Upper lobe of left lung (tissue), 6 donors: ENCODE measurements at regions not wholly inside any gene's neighbourhood (a gene's known extent, or its start where the extent isn't known, plus 50 kb on each side); places are given as distances from the start of the nearest gene placed in this dataset.
A peak's percentile ranks its signal among the peaks of the same experiment; 100 is the strongest.

ENCODE experiments used
- ATAC-seq, 2 donors: fragments of 200-7000 bp; cut with Tn5 transposase; one replicate each; pipeline ENCODE4 v1.9.1; 2022; ENCODE audit warnings: mild to moderate bottlenecking in 2 of 2, moderate library complexity in 2 of 2; ENCODE audit not compliant: low FRiP score in 2 of 2
- DNase-seq, 2 donors: peaks; one replicate each; pipeline ENCODE4 v3.0.0-alpha.2; 2019 to 2020
- H3K27ac ChIP-seq, 4 donors: fragments of 200-600 bp; sonication (generic); one replicate each; pipeline ENCODE4 v1.5.1; 2016 to 2019
- H3K27me3 ChIP-seq, 4 donors: fragments of 200-600 bp; sonication (generic); one replicate each; pipeline ENCODE4 v1.5.1; 2017 to 2019
- H3K36me3 ChIP-seq, 4 donors: fragments of 200-600 bp; sonication (generic); one replicate each; pipeline ENCODE4 v1.5.1; 2016 to 2019
- H3K4me1 ChIP-seq, 4 donors: fragments of 200-600 bp; sonication (generic); one replicate each; pipeline ENCODE4 v1.5.1; 2018 to 2019
- H3K4me3 ChIP-seq, 4 donors: fragments of 200-600 bp; sonication (generic); one replicate each; pipeline ENCODE4 v1.5.1; 2017 to 2019; ENCODE audit warnings: mild to moderate bottlenecking in 2 of 4, moderate library complexity in 1 of 4
- H3K9me3 ChIP-seq, 4 donors: fragments of 200-600 bp; sonication (generic); one replicate each; pipeline ENCODE4 v1.5.1; 2018 to 2019
- EP300 ChIP-seq, 4 donors: sonication (generic); formaldehyde crosslinking; IDR thresholded peaks; one replicate each; pipeline ENCODE4 v1.5.1; 2017; ENCODE audit warnings: antibody characterized with exemption in 4 of 4, control low read depth in 2 of 4
- POLR2A ChIP-seq, 4 donors: fragments of 450-650 bp; IDR thresholded peaks; one replicate each; pipeline ENCODE4 v1.5.1; 2016 to 2017; ENCODE audit warnings: antibody characterized with exemption in 4 of 4, mild to moderate bottlenecking in 2 of 4
- POLR2AphosphoS5 ChIP-seq, 2 donors: sonication (generic); formaldehyde crosslinking; IDR thresholded peaks; one replicate each; pipeline ENCODE4 v1.5.1; 2017; ENCODE audit warnings: antibody characterized with exemption in 2 of 2
- WGBS, 2 donors: methylation state at CpG; one replicate each; pipeline ENCODE4 v1.1.5; 2017 to 2018; 5-methylcytosine and 5-hydroxymethylcytosine counted together
- TF ChIP-seq, protein P1 (sequence below), 6 experiments: fragments of 450-650 bp in 4 of 6; fragments of 200-600 bp in 2 of 6; sonication (generic) in 2 of 6; IDR thresholded peaks; one replicate each; pipeline ENCODE4 v1.5.1; 2016 to 2019; ENCODE audit warnings: antibody characterized with exemption in 6 of 6
- donor health status: DM: no; HTN: no; CAD: no; lungs with moderate emphysema.
- donor health status: DM: no; HTN: yes; CAD: no; lungs with severe emphysema.

DNA sequence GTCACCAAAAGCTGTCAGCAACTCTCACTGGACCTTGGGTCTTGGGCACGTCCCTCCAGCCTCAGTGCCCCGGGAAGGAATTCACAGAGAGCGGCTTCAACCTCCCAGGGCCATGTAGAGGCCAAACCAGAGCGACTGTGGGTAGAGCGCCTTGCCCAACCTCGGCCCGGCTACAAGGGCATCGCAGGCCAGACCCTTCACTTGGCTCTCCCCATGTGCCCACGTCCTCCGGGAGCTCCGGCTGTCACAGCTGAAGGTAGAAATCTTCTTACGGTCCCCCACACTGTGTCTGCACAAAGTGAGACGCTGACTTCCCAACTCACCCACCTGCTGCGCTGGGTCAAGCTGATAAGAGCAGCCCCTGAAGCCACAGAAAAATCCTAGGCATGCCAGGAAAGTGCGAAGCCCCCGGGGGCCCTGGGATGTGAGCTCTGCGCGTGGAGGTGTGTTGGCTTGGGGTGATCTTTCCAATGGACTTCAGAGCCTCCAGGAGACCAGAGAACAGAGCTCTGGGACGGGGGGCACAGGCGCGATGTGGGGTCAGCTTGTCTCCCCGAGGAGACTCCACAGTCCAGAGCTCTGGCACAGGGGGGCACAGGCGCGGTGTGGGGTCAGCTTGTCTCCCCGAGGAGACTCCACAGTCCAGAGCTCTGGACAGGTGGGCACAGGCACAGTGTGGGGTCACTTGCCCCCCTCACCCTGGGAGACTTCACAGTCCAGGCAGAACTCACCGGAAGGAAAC lies 105.5 kb downstream of the RTP5 start:
- no peaks in the 10 kb centered on the region for H3K4me1 ChIP-seq
- H3K27ac ChIP-seq, result no peak overlapping the region
- H3K4me3 ChIP-seq, result no peak overlapping the region
- H3K27me3 ChIP-seq, result no peaks in the 10 kb centered on the region
- DNase-seq (no peak), ATAC-seq (peak; percentile 8 to 39)
- TF ChIP-seq, protein P1, sequence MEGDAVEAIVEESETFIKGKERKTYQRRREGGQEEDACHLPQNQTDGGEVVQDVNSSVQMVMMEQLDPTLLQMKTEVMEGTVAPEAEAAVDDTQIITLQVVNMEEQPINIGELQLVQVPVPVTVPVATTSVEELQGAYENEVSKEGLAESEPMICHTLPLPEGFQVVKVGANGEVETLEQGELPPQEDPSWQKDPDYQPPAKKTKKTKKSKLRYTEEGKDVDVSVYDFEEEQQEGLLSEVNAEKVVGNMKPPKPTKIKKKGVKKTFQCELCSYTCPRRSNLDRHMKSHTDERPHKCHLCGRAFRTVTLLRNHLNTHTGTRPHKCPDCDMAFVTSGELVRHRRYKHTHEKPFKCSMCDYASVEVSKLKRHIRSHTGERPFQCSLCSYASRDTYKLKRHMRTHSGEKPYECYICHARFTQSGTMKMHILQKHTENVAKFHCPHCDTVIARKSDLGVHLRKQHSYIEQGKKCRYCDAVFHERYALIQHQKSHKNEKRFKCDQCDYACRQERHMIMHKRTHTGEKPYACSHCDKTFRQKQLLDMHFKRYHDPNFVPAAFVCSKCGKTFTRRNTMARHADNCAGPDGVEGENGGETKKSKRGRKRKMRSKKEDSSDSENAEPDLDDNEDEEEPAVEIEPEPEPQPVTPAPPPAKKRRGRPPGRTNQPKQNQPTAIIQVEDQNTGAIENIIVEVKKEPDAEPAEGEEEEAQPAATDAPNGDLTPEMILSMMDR (IDR thresholded peaks at IDR 0.05), result no peak
- TF ChIP-seq EP300 (IDR thresholded peaks at IDR 0.05) (no peak), POLR2AphosphoS5 (IDR thresholded peaks at IDR 0.05) (no peak), POLR2A (IDR thresholded peaks at IDR 0.05) (no peak)
- 89 to 91% methylated on average over 11 to 26 of the region's 26 CpGs for WGBS, 2 donors
- H3K36me3 ChIP-seq, result no peaks in the 10 kb centered on the region
- H3K9me3 ChIP-seq, result no peaks in the 10 kb centered on the region

DNA sequence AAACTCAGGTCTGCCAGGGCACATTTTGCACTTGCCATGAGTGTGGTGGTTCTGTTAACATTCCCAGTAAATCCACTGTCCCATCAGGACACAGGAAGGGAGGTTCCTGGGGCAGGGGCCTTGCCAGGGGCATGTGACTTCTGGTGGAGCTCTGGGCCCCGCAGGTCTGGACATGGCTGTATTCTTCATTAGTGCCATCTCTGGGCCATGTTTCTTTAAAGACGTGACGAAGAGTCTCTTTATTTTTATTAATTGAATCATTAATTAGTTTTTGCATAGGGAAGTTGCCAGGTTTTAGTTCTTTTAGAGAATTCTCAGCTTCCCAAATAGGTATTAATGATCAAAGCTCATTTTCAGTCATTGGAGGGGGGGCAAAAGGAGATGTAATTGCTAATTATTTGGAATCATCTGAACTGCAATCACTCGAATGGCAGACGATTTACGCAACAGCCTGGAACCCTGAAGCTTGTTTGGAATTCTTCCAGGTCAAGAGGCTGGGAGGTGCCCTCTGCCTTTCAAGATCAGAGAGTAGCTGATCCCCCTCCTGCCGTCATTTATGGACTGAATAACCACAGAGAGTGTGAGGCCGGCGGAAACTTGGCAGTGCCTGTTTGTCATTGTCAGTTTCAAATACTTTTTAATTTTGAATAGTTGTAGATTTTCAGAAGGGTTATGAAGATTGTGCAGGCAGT lies 106.2 kb downstream of the RTP5 start:
- 55 to 68% methylated on average over 9 of the region's 9 CpGs for WGBS, 2 donors
- no peak overlapping the region for H3K4me3 ChIP-seq
- no peaks in the 10 kb centered on the region for H3K27me3 ChIP-seq
- H3K27ac ChIP-seq, result no peak overlapping the region
- DNase-seq (peak in 1 of 2 donors; percentile 21), ATAC-seq (no peak)
- H3K4me1 ChIP-seq, result no peaks in the 10 kb centered on the region
- no peaks in the 10 kb centered on the region for H3K9me3 ChIP-seq
- no peak for TF ChIP-seq EP300 (IDR thresholded peaks at IDR 0.05)
- TF ChIP-seq POLR2AphosphoS5 (IDR thresholded peaks at IDR 0.05), result no peak
- TF ChIP-seq, protein P1 (IDR thresholded peaks at IDR 0.05), result no peak
- TF ChIP-seq POLR2A (IDR thresholded peaks at IDR 0.05), result no peak
- no peaks in the 10 kb centered on the region for H3K36me3 ChIP-seq

DNA sequence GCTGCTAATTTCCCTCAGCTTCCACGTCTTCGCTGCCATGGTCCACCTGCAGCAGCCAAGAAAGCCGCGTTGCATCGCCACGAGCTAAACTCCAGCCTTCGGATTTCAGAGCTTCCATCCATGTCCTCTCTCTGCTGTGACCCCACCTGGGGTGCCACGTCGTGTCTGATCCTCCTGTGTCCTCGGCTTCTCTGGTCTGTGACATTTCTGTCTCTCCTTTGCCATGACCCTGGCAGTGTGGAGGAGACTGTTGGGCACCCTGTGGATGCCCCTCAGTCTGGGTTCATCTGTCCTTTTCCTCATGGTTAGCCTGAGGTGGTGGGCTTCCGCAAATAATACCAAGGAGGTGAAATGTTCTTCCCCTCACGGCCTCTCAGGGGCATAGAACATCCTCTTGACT lies 106.8 kb downstream of the RTP5 start:
- Histone ChIP-seq H3K27ac (no peak overlapping the region), H3K9me3 (no peaks in the 10 kb centered on the region), H3K27me3 (no peaks in the 10 kb centered on the region), H3K4me1 (no peaks in the 10 kb centered on the region), H3K4me3 (no peak overlapping the region), H3K36me3 (no peaks in the 10 kb centered on the region)
- TF ChIP-seq, protein P1 (IDR thresholded peaks at IDR 0.05), result no peak
- TF ChIP-seq POLR2A (IDR thresholded peaks at IDR 0.05) (no peak), POLR2AphosphoS5 (IDR thresholded peaks at IDR 0.05) (no peak), EP300 (IDR thresholded peaks at IDR 0.05) (no peak)
- 76 to 77% methylated on average over 12 of the region's 12 CpGs for WGBS, 2 donors
- no peak for ATAC-seq
- DNase-seq, result peak in 1 of 2 donors; percentile 12

DNA sequence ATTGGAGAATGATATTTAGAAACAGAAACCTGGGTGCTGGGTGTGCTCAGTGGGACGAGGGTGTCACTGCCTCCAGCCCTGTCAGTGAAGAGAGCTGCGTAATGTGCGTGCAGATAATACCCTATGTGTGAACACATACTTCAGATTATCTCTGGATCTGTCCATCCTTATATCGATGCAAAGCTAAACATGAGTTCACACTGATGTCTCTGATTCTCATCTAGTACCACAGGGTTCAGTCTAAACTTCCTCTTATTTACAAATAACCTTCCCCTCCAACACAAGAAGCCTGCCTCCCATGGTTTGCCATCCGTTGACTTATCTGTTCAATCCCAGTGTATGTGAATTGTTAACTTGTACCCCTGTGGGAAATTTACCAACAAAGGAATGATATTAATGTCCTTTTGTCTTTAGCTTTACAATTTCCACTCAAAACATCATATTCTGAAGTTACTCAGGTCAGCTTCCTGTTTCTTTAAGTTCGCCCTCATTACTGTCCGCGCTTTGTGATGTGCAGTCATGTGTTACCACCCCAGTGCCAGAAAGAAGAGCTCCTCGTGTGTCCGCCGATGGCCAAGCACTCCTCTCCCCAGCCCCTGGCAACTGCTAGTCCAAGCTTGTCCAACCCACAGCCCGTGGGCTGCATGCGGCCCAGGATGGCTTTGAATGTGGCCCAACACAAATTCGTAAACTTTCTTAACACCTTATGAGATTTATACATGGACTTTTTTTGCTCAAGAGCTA lies 108.2 kb downstream of the RTP5 start:
- Histone ChIP-seq H3K27me3 (no peaks in the 10 kb centered on the region), H3K9me3 (no peaks in the 10 kb centered on the region), H3K27ac (no peak overlapping the region), H3K36me3 (no peaks in the 10 kb centered on the region), H3K4me3 (no peak overlapping the region), H3K4me1 (no peaks in the 10 kb centered on the region)
- DNase-seq (peak in 1 of 2 donors; percentile 4), ATAC-seq (no peak)
- 93 to 94% methylated on average over 14 of the region's 14 CpGs for WGBS, 2 donors
- TF ChIP-seq EP300 (IDR thresholded peaks at IDR 0.05) (no peak), POLR2AphosphoS5 (IDR thresholded peaks at IDR 0.05) (no peak), POLR2A (IDR thresholded peaks at IDR 0.05) (no peak)
- TF ChIP-seq, protein P1 (IDR thresholded peaks at IDR 0.05), result no peak
